Subcutaneous abdominal adipose tissue (tissue), 5 donors: ENCODE measurements at regions not wholly inside any gene's neighbourhood (a gene's known extent, or its start where the extent isn't known, plus 50 kb on each side); places are given as distances from the start of the nearest gene placed in this dataset.

ENCODE experiments used
- H3K27ac ChIP-seq: one replicate; pipeline ENCODE4 v1.7.0; 2013; ENCODE audit warnings: low read depth, mild to moderate bottlenecking, inconsistent platforms, low read length, moderate library complexity
- H3K27me3 ChIP-seq, 5 donors: one replicate each; pipeline ENCODE4 v1.7.0; 2013; ENCODE audit warnings: low read length in 5 of 5, inconsistent platforms in 1 of 5; ENCODE audit not compliant: control insufficient read depth in 5 of 5, insufficient read depth in 4 of 5
- H3K36me3 ChIP-seq, 5 donors: one replicate each; pipeline ENCODE4 v1.7.0; 2013; ENCODE audit warnings: low read length in 5 of 5; ENCODE audit not compliant: control insufficient read depth in 5 of 5, insufficient read depth in 5 of 5
- H3K4me1 ChIP-seq, 5 donors: one replicate each; pipeline ENCODE4 v1.7.0; 2013; ENCODE audit warnings: low read length in 5 of 5, mild to moderate bottlenecking in 3 of 5, moderate library complexity in 1 of 5; ENCODE audit not compliant: control insufficient read depth in 5 of 5, insufficient read depth in 5 of 5
- H3K4me3 ChIP-seq, 5 donors: one replicate each; pipeline ENCODE4 v1.7.0; 2013; ENCODE audit warnings: low read length in 5 of 5, low read depth in 1 of 5
- H3K9ac ChIP-seq, 5 donors: one replicate each; pipeline ENCODE4 v1.7.0; 2013; ENCODE audit warnings: low read length in 5 of 5, mild to moderate bottlenecking in 4 of 5, moderate library complexity in 3 of 5
- H3K9me3 ChIP-seq, 5 donors: one replicate each; pipeline ENCODE4 v1.7.0; 2013; ENCODE audit warnings: low read length in 5 of 5; ENCODE audit not compliant: control insufficient read depth in 5 of 5
- donor health status: healthy.
- donor health status: healthy.
- donor health status: healthy.
- donor health status: healthy.
- donor health status: healthy.

DNA sequence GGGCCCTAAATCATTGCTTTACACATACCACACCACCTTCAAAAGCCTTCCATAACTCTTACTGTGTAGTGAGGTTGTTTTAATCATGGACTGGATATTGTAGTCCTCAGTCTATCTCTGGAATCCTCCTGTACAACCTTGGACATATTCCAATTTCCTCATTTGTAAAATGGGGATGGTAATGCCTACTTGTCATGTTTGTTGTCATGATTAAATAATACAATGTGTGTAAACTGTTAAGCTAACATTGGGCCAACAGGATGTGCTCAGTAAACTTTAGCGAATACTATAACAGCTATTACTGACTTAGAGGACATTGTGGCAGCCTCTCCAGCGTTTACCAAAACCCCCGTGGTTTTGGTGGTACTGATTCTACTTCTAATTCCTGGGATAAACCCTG lies 74.7 kb upstream of the PTPRM start:
- no peak overlapping the region for H3K27ac ChIP-seq
- no peak overlapping the region for H3K4me3 ChIP-seq
- H3K36me3 ChIP-seq: no peaks in the 10 kb centered on the region
- no peaks in the 10 kb centered on the region for H3K9me3 ChIP-seq
- H3K4me1 ChIP-seq: peaks cover 0 to 12% (median 0%) of the 10 kb centered on the region in 5 donors
- no peaks in the 10 kb centered on the region for H3K27me3 ChIP-seq
- no peak overlapping the region for H3K9ac ChIP-seq

DNA sequence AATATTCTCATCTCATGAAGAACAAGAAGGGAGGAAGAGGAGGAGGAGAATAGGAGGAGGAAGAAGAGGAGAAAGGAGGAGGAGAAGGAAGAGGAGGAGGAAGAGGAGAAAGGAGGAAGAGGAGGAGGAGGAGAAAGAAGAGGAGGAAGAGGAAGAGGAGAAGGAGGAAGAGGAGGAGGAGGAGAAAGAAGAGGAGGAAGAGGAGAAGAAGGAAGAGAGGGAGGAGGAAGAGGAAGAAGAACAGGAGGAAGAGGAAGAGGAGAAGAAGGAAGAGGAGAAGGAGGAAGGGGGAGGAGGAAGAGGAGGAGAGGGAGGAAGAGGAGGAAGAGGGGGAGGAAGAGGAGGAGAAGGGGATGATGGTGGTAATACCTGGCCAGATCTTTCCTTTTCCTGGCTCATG lies 70.0 kb upstream of the PTPRM start:
- no peak overlapping the region for H3K9ac ChIP-seq

DNA sequence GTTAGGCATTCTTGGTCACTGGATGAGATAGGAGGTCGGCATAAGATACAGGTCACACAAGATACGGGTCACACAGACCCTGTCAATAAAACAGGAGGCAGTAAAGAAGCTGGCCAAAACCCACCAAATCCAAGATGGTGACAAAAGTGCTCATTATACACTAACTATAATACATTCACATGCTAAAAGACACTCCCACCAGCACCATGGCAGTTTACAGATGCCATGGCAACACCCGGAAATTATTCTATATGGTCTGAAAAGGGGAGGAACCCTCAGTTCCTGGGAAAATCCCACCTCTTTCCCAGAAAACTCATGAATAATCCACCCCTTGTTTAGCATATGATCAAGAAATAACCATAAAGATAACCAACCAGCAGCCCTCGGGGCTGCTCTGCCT lies 56.0 kb upstream of the PTPRM start:
- H3K36me3 ChIP-seq: no peaks in the 10 kb centered on the region
- H3K9ac ChIP-seq: no peak overlapping the region
- H3K9me3 ChIP-seq: no peaks in the 10 kb centered on the region
- H3K4me3 ChIP-seq: no peak overlapping the region
- H3K27ac ChIP-seq: no peak overlapping the region
- no peaks in the 10 kb centered on the region for H3K27me3 ChIP-seq
- no peaks in the 10 kb centered on the region for H3K4me1 ChIP-seq

More for the DNA sequence above, 70.0 kb upstream of the PTPRM start:
- no peaks in the 10 kb centered on the region for H3K9me3 ChIP-seq
- peaks cover 0 to 8% (median 0%) of the 10 kb centered on the region in 5 donors for H3K4me1 ChIP-seq
- H3K27ac ChIP-seq: no peak overlapping the region
- no peak overlapping the region for H3K4me3 ChIP-seq
- H3K36me3 ChIP-seq: no peaks in the 10 kb centered on the region
- no peaks in the 10 kb centered on the region for H3K27me3 ChIP-seq

DNA sequence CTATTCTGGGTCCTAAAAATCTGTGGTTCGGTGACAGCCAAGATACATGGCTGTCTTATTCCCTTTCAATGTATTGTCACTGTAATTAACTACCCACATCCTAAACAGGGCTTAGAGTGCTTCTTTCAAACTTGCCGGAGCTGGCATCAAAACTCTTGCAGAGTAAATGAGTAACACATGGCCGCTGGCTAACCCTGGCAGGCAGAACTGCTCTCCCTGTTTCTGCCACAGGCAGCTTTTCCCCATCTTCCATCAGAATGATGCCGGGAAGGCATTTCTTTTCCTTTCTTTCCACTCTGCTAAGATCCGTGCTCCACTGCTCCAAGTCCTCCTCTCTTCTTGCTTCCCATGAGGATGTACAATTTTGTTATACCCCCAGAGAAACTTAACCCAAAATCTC lies 54.8 kb upstream of the PTPRM start:
- no peaks in the 10 kb centered on the region for H3K9me3 ChIP-seq

DNA sequence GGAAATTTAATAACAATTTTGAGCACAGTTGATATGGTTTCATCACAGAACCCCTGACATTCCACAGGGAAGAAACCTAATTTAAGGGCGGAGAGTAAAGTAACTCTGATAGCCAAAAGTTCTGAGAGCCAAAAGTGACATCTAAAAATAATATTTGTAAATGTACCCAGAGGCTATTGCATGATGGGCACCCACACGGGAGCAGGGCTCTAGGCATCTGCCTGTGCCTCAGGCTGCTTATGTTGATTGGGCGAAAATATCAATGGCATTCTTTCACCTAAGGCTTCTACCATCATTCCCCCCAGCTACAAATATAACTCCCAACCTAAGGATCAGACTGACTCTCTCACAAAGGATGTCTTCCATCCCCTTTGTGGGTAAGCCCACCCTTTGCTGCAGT lies 54.1 kb upstream of the PTPRM start:
- no peaks in the 10 kb centered on the region for H3K27me3 ChIP-seq
- no peak overlapping the region for H3K9ac ChIP-seq
- H3K36me3 ChIP-seq: no peaks in the 10 kb centered on the region
- H3K4me1 ChIP-seq: no peaks in the 10 kb centered on the region
- H3K27ac ChIP-seq: no peak overlapping the region
- H3K4me3 ChIP-seq: no peak overlapping the region
- no peaks in the 10 kb centered on the region for H3K9me3 ChIP-seq

More for the DNA sequence above, 54.8 kb upstream of the PTPRM start:
- Histone ChIP-seq H3K36me3 (no peaks in the 10 kb centered on the region), H3K4me1 (no peaks in the 10 kb centered on the region), H3K27ac (no peak overlapping the region), H3K9ac (no peak overlapping the region), H3K4me3 (no peak overlapping the region), H3K27me3 (no peaks in the 10 kb centered on the region)

DNA sequence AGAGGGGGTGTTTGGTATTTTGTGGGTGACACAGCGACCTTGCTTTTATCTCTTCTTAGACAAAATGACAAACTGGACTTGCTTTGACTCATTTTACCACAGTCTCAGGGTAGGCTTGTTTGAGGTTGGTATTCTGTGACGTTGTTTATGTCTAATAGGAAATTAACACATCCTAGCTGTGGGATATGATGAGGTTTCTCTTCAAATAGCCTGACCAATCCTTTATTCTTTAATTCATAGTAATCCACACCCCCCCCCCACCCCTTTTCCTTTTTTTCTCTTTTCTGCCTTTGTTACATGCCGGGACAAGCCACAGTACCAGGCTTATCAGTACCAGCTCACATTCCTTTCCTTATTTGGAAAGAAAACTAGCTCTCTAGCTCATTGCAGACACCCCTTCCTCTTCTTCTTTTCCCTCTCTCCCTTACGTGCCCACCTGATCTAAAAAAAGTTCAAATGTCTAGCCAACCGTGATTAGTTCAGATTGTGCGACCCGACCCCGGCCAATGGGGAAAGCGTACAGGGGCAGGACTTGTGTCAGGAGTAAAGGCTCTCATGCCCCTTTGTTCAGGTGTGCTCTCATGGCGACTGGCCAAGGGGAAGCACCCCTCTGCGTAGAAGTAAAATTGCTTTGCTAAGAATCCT lies 52.2 kb upstream of the PTPRM start:
- Histone ChIP-seq H3K4me1 (no peaks in the 10 kb centered on the region), H3K36me3 (no peaks in the 10 kb centered on the region), H3K4me3 (no peak overlapping the region), H3K9me3 (no peaks in the 10 kb centered on the region), H3K27ac (no peak overlapping the region), H3K27me3 (peaks cover 0 to 2% (median 0%) of the 10 kb centered on the region in 5 donors), H3K9ac (no peak overlapping the region)

DNA sequence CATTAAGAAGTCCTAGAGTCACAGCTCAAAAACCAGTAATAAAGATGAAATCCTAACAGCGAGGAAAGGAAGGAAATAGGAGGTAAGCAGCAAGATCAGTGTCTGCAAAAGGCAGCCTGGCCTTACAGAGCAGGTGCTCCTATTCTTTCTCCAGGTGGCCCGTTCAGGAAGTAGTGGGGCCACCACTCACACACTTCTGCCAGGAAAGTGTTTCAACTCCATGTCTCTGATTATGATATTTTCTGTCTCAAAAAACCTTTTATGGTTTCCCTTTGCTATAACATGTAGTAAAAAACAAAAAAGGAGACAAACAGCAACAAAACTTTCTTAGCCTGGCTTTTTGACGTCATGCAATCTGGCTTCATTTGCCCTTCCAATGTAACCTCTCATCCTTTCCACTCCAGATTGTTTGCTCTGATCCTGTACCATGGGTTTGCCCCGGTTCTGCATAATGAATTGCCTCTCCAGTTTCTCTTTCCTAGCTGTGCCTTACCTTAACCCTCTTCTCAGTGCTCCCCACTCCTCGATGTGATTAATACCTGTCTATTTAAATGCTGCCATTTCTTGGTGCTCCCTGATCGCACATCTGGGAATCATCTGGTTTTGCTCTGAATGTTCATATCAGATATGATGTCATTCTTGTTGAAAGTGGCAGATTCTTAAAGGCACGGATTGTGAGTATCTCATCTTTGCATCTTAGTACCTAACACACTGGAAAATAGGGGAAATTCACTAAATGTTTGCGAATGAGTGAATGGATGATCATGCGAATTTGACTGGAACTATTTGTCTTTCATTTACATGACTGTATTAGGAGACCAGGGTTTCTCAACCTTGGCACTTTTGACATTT lies 50.6 kb upstream of the PTPRM start:
- Histone ChIP-seq H3K9ac (no peak overlapping the region), H3K27ac (no peak overlapping the region), H3K4me1 (no peaks in the 10 kb centered on the region), H3K9me3 (no peaks in the 10 kb centered on the region), H3K36me3 (no peaks in the 10 kb centered on the region), H3K27me3 (peaks cover 0 to 3% (median 2%) of the 10 kb centered on the region in 5 donors), H3K4me3 (no peak overlapping the region)
